Stimulated activated CD4-positive, alpha-beta T cell treated with anti-CD3 and anti-CD28 coated beads, Interleukin-1b, Interleukin-23, amount 100 ng/mL, for 4 hours (primary cell): ENCODE measurements at regions not wholly inside any gene's neighbourhood (a gene's known extent, or its start where the extent isn't known, plus 50 kb on each side); places are given as distances from the start of the nearest gene placed in this dataset.
"Not testable (repeated sequence)": the region's sequence is repeated elsewhere in the genome, so short reads cannot be mapped to it uniquely, and the experiment has no call there.

ENCODE experiments used
- DNase-seq, 2 donors: peaks; one replicate each; pipeline ENCODE4 v3.0.0-alpha.2; 2020; ENCODE audit warnings: low read depth in 2 of 2

GRCh38 chr14:38710881-38711280 lies 392.2 kb downstream of the SEC23A start:
- no peak for DNase-seq

DNA sequence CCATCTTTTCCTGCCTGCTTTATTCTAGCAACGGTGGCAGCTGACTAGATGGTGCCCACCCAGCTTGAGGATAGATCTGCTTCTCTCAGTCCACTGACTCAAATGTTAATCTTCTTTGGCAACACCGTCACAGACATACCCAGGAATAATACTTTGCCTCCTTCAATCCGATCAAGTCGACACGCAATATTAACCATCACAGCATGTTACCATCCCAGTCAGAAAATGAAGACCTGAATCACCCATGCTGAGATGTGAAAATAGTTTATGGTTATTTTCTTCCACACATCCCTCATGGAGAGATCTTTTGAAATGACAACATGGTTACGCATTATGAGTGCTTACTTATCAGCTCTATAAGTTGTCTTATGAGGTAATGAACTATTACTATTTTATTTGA lies 392.8 kb downstream of the SEC23A start:
- DNase-seq: no peak

DNA sequence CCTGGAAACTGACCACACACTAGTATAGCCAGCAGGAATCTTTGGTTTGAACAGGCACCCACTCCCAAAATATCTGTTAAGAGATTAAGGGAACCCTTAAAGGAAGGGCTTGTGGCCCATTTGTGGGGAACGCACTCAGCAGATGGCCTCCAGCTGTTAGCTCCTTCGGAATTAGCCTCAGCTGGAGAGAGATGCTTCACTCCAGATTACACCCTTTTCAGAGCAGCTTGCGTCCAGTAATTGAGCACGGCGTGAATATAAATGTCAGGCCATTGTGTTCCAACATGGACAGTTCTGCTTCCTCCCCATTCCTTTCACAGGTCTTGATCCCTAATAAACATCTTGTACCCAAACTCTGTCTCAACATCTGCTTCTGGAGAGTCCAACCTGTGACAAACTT lies 397.8 kb downstream of the SEC23A start:
- DNase-seq: no peak

GRCh38 chr14:38704220-38704619 lies 398.8 kb downstream of the SEC23A start:
- DNase-seq: no peak

DNA sequence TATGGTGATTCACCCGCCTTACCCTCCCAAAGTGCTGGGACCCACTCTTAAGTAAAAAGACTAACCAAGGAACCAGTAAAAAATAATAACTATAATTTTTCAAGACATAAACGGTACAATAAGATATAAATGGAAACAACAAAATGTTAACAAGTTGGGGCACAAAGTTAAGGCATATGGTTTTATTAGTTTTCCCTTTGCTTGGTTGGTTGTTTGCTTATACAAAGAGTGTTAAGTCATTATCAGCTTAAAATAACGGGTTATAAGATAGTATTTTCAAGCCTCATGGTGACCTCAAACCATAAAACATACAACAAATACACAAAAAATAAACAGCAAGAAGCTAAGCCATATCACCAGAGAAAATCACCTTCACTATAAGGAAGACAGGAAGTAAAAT lies 406.1 kb downstream of the SEC23A start:
- no peak for DNase-seq

DNA sequence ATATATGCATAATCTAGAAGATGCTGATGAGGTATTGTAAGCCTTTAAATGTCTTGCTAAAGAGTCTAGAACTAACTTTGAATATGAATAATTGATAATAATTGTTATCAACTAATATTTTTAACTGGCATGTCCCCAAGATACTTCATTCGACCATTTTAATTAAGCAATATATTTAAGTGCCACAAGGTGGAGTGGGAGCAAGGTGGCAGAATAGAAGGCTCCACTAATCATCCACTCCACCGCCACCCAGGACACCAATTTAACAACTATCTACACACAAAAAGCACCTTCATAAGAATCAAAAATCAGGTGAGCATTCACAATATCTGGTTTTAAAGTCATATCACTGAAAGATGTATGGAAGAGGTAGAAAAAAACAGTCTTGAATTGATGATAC lies 409.6 kb downstream of the SEC23A start:
- DNase-seq: no peak

DNA sequence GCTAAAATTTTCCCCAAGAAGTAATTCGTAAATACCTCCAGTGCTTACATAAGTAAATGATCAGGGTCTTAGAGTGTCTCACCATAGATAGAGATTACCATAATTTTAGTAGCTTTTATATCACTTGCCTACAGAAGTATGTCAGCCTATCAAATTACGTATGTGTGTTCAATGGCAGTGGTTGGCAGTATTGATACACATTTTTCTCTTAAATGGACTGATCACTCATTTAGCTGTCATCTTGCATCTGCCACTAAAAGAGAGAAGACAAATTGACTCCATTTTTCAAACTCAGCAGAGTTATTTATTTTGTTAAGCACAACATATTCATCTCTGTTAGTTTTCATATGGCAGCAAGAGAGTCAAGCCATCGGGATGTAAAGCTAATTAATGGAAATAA lies 413.1 kb upstream of the CLEC14A start:
- no peak for DNase-seq

GRCh38 chr14:38663382-38663781 lies 407.5 kb upstream of the CLEC14A start:
- DNase-seq: no peak

- DNase-seq: no peak
Observed at GRCh38 chr14:38662781-38663180, 406.9 kb upstream of the CLEC14A start.

DNA sequence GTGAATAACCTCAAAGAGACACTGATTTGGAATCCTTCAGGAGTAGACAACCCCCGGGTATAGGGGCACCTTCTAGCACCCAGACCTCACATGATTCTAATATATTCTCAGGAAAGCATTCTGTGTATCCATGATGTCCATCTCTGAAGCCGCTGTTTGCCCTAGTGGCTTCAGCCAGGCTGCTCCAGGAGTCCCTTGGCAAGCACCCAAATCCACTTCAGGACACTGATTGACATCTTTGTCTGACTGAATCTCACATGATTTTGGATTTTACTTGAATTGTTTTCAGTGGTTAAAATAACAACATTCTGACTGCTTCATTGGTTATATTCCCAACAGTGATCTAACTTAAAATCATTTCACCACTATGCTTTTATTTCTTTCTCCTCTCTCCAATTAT lies 390.5 kb upstream of the CLEC14A start:
- no peak for DNase-seq

GRCh38 chr14:38634913-38635312 lies 379.0 kb upstream of the CLEC14A start:
- DNase-seq: not testable (repeated sequence)

DNA sequence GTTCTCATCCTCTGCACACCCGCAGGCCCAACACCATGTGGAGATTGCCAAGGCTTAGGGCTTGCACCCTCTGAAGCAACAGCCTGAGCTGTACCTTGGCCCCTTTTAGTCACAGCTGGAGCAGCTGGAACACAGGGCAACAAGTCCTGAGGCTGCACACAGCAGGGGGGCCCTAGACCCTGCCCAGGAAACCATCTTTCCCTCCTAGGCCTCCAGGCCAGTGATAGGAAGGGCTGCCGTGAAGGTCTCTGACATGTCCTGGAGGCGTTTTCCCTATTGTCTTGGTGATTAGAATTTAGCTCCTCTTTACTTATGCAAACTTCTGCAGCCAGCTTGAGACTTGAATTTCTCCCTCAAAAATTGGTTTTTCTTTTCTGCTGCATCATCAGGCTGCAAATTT lies 373.5 kb upstream of the CLEC14A start:
- DNase-seq: no peak

- DNase-seq: no peak
Observed at GRCh38 chr14:38627163-38627562, 371.3 kb upstream of the CLEC14A start.

- DNase-seq: no peak
Observed at GRCh38 chr14:38623661-38624060, 367.8 kb upstream of the CLEC14A start.

- DNase-seq: no peak
Observed at GRCh38 chr14:38618514-38618913, 362.6 kb upstream of the CLEC14A start.

- no peak for DNase-seq
Observed at GRCh38 chr14:38616959-38617358, 361.1 kb upstream of the CLEC14A start.

- no peak for DNase-seq
Observed at GRCh38 chr14:38611928-38612327, 356.0 kb upstream of the CLEC14A start.

GRCh38 chr14:38608244-38608643 lies 352.4 kb upstream of the CLEC14A start:
- no peak for DNase-seq

DNA sequence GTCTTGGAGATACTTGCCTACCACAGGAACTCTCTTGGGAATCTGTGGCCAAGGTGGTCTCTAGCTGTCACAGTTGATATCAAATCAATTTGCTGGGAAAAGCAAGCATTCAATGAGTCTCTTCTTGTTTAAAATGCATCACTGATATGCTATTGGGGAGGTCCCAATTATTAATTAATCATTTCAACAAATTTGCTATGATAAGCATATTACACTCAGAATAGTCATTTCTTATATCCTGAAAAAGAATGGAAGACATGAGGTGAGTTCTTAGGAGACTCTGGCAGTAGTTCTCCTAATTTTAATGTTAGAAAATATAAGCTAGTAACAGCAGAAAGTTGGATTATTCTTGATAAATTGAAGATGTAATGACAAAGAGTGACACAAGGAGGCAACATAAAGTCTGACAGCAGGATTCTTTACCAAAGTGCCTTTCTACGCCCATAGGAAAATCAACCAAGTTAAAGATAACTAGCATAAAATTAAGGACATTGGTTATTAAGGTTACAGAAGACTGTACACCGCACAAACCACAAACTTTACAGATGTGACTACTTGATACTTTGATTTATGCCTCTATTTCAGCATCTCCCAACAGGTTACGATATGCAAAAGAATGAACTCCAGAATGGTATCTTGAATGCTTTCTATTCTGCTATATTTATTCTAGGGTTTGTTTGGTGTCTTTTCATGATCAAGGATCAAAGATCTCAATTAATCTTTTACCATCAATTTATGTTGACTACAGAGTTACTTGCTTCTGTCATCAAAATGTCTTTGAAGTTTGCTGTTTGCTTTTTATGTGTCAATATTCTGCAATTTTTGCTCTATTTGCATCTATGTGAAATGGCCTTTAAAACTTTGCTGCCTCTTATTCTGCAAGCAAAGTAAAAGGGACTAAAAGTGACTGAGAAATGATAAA lies 349.6 kb upstream of the CLEC14A start:
- DNase-seq: no peak

DNA sequence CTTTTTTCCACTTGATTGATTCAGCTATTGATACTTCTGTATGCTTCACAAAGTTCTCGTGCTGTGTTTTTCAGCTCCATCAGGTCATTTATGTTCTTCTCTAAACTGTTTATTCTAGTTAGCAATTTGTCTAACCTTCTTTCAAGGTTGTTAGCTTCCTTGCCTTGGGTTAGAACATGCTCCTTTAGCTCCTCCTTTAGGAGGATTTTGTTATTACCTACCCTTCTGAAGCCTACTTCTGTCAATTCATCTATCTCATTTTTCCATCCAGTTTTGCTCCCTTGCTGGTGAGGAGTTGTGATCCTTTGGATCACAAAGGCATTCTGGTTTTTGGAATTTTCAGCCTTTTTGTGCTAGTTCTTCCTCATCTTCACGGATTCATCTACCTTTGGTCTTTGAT lies 344.7 kb upstream of the CLEC14A start:
- DNase-seq: not testable (repeated sequence)

- no peak for DNase-seq
Observed at GRCh38 chr14:38593476-38593875, 337.6 kb upstream of the CLEC14A start.

- no peak for DNase-seq
Observed at GRCh38 chr14:38592764-38593442, 337.0 kb upstream of the CLEC14A start.

DNA sequence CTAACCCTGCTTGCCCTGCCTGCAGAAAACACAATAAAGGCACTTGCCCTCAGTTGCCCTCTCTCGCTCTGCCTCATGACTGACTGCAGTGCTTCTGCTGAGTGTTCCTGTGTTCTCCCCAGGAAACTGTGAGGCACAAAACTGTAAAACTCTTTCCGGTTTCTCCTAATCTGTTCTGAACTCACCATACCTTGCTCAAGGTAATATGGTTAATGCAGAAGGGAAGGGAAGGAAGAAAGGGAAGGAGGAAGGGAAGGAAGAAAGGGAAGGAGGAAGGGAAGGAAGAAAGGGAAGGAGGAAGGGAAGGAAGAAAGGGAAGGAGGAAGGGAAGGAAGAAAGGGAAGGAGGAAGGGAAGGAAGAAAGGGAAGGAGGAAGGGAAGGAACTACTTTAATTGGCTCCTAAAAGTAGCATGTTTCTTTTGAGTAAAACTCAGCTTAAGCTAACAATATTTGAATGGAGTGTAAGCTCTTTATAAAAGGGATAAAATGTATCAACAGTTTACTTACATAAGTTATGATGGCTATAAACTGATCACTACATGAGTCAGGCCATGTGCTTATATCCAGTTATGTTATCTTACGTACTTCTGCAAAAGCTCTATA lies 334.0 kb upstream of the CLEC14A start:
- DNase-seq: no peak
